ENCODE measurements at regions not wholly inside any gene's neighbourhood (a gene's known extent, or its start where the extent isn't known, plus 50 kb on each side); places are given as distances from the start of the nearest gene placed in this dataset.

DNA sequence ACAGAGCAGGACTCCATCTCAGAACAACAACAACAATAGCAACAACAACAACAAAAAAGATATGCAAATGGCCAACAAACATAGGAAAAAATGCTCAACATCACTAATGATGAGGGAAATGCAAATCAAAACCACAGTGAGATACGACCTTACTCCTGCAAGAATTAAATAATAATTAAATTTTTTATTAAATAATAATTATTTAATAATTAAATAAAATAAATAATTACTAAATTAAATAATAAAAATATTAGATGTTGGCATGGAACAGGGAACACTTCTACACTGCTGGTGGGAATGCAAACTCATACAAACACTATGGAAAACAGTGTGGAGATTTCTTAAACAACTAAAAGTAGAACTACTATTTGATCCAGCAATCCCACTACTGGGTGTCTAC lies 1022.3 kb upstream of the B3GALT2 start:
- Histone ChIP-seq H3K27me3 (ENCODE audit: insufficient read depth, poor library complexity, severe bottlenecking) (no peaks in the 10 kb centered on the region), H3K4me3 (ENCODE audit: severe bottlenecking) (no peak overlapping the region), H3K27ac (ENCODE audit: poor library complexity, severe bottlenecking) (no peak overlapping the region), H3K36me3 (ENCODE audit: low read depth) (no peaks in the 10 kb centered on the region), H3K4me1 (ENCODE audit: insufficient read depth, poor library complexity, severe bottlenecking) (no peaks in the 10 kb centered on the region), H3K9me3 (ENCODE audit: severe bottlenecking) (no peaks in the 10 kb centered on the region)
- no peak for DNase-seq (ENCODE audit: low spot score)
- TF ChIP-seq, protein P1, sequence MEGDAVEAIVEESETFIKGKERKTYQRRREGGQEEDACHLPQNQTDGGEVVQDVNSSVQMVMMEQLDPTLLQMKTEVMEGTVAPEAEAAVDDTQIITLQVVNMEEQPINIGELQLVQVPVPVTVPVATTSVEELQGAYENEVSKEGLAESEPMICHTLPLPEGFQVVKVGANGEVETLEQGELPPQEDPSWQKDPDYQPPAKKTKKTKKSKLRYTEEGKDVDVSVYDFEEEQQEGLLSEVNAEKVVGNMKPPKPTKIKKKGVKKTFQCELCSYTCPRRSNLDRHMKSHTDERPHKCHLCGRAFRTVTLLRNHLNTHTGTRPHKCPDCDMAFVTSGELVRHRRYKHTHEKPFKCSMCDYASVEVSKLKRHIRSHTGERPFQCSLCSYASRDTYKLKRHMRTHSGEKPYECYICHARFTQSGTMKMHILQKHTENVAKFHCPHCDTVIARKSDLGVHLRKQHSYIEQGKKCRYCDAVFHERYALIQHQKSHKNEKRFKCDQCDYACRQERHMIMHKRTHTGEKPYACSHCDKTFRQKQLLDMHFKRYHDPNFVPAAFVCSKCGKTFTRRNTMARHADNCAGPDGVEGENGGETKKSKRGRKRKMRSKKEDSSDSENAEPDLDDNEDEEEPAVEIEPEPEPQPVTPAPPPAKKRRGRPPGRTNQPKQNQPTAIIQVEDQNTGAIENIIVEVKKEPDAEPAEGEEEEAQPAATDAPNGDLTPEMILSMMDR (IDR thresholded peaks at IDR 0.05; ENCODE audit: poor library complexity, severe bottlenecking), result no peak
- ATAC-seq (ENCODE audit: low read depth), result no peak

DNA sequence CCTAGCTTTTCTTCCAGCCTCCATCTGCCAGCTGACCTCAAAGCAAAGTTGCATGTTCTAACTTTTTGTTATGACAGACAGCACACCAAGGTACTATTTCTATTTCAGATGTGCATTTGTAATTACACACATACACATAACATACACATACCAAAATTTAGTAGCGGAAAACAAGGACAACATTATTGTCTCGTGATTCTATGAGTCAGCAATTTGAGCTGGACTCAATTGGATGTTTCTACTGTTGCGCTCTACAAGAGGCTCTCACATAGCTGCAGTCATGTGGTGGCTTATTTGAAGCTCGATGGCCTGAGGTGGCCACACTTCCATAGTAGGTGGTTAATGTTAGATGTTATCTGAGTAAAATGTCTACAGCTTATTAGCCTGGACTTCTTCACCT lies 1010.1 kb upstream of the B3GALT2 start:
- Histone ChIP-seq H3K4me3 (ENCODE audit: severe bottlenecking) (no peak overlapping the region), H3K36me3 (ENCODE audit: low read depth) (no peaks in the 10 kb centered on the region), H3K4me1 (ENCODE audit: insufficient read depth, poor library complexity, severe bottlenecking) (no peaks in the 10 kb centered on the region), H3K27me3 (ENCODE audit: insufficient read depth, poor library complexity, severe bottlenecking) (no peaks in the 10 kb centered on the region), H3K27ac (ENCODE audit: poor library complexity, severe bottlenecking) (no peak overlapping the region), H3K9me3 (ENCODE audit: severe bottlenecking) (no peaks in the 10 kb centered on the region)
- DNase-seq (ENCODE audit: low spot score) (no peak), ATAC-seq (ENCODE audit: low read depth) (no peak)
- TF ChIP-seq, protein P1 (IDR thresholded peaks at IDR 0.05; ENCODE audit: poor library complexity, severe bottlenecking), result no peak

DNA sequence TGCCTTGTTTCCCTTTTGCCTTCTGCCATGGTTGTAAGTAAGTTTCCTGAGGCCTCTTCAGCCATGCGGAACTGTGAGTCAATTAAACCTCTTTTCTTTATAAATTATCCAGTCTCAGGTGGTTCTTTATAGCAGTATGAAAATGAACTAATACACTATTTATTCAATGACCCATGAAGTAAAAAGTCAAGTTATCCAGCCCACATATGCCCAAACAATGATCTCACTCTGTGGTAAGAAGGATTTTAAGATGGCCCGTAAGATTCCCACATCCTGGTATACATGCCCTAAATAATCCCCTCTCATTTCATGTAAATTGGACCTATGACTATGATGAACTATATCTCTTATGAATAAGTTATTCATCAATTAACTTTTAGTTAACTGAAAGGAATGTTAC lies 1008.3 kb upstream of the B3GALT2 start:
- H3K27ac ChIP-seq (ENCODE audit: poor library complexity, severe bottlenecking), result no peak overlapping the region
- DNase-seq (ENCODE audit: low spot score), result no peak
- TF ChIP-seq, protein P1 (IDR thresholded peaks at IDR 0.05; ENCODE audit: poor library complexity, severe bottlenecking), result no peak
- no peaks in the 10 kb centered on the region for H3K4me1 ChIP-seq (ENCODE audit: insufficient read depth, poor library complexity, severe bottlenecking)
- no peaks in the 10 kb centered on the region for H3K27me3 ChIP-seq (ENCODE audit: insufficient read depth, poor library complexity, severe bottlenecking)
- H3K9me3 ChIP-seq (ENCODE audit: severe bottlenecking), result no peaks in the 10 kb centered on the region
- H3K36me3 ChIP-seq (ENCODE audit: low read depth), result no peaks in the 10 kb centered on the region
- no peak for ATAC-seq (ENCODE audit: low read depth)
- H3K4me3 ChIP-seq (ENCODE audit: severe bottlenecking), result no peak overlapping the region

DNA sequence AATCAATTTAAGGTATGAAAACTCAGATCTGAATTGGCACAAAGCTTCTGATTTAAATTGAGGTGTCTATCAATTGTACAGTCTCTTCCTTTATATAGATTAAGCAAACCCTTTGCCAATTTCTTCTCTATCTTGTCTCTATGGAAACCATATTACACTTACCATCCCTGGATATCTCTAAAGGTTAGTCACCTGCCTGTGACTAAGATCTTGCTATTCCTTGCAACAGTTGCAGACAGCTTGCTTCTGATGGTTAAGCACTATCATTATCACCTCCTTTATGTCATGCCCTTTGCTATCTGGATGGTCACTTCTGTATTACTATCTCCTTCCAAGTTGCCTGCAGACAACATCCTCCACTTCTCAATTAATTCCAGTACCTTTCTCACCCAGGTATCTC lies 998.6 kb upstream of the B3GALT2 start:
- Histone ChIP-seq H3K27me3 (ENCODE audit: insufficient read depth, poor library complexity, severe bottlenecking) (no peaks in the 10 kb centered on the region), H3K4me1 (ENCODE audit: insufficient read depth, poor library complexity, severe bottlenecking) (no peaks in the 10 kb centered on the region), H3K36me3 (ENCODE audit: low read depth) (no peaks in the 10 kb centered on the region), H3K27ac (ENCODE audit: poor library complexity, severe bottlenecking) (no peak overlapping the region), H3K4me3 (ENCODE audit: severe bottlenecking) (no peak overlapping the region), H3K9me3 (ENCODE audit: severe bottlenecking) (no peaks in the 10 kb centered on the region)
- DNase-seq (ENCODE audit: low spot score) (no peak), ATAC-seq (ENCODE audit: low read depth) (no peak)
- TF ChIP-seq, protein P1 (IDR thresholded peaks at IDR 0.05; ENCODE audit: poor library complexity, severe bottlenecking), result no peak

DNA sequence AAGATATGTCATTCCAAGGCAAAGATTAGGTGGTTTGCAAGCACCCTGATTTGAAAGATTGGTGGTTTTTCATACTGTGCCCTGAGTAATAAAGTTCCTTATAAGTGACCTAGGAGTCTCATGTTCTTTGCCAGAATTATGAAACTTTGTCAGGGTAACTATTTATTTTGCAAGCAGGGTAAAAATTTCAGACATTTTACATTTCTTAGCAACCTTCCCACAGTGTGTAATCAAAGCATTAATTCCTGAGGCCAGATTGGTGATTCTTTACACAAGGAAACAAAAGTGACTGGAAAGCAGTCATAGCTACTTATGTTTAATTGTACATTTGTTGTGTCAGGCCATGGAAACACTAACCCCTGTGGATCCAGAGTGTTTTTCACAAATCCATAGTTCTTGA lies 998.0 kb upstream of the B3GALT2 start:
- H3K27me3 ChIP-seq (ENCODE audit: insufficient read depth, poor library complexity, severe bottlenecking), result no peaks in the 10 kb centered on the region
- TF ChIP-seq, protein P1 (IDR thresholded peaks at IDR 0.05; ENCODE audit: poor library complexity, severe bottlenecking), result no peak
- no peak for DNase-seq (ENCODE audit: low spot score)

More for the DNA sequence above, 998.0 kb upstream of the B3GALT2 start:
- no peaks in the 10 kb centered on the region for H3K36me3 ChIP-seq (ENCODE audit: low read depth)
- H3K27ac ChIP-seq (ENCODE audit: poor library complexity, severe bottlenecking), result no peak overlapping the region
- H3K4me1 ChIP-seq (ENCODE audit: insufficient read depth, poor library complexity, severe bottlenecking), result no peaks in the 10 kb centered on the region
- no peak for ATAC-seq (ENCODE audit: low read depth)
- no peaks in the 10 kb centered on the region for H3K9me3 ChIP-seq (ENCODE audit: severe bottlenecking)
- H3K4me3 ChIP-seq (ENCODE audit: severe bottlenecking), result no peak overlapping the region

Data from RWPE2 (cell line).